ENCODE measurements at regions not wholly inside any gene's neighbourhood (a gene's known extent, or its start where the extent isn't known, plus 50 kb on each side); places are given as distances from the start of the nearest gene placed in this dataset.
"Not testable (repeated sequence)": the region's sequence is repeated elsewhere in the genome, so short reads cannot be mapped to it uniquely, and the experiment has no call there.

DNA sequence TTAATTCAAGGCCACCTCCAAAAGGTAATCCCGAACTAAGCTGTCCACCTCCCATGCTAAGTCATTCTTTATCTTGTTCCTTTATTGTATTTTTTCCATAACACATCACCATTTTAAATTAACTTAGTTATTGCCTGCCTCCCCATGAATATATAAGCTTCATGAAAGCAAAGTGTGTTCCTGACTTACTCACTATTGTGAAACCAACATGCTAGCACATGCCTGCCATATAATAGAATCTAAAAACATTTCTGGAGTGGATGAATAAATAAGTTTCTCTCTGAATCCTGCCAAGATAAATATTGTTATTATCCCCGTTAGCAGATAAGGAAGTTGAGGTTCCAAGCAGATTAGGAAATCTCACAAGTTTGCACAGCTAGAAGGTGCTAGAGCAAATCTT is 98.7 kb upstream of the RRN3 start:
- DNase-seq, result not testable (repeated sequence)

DNA sequence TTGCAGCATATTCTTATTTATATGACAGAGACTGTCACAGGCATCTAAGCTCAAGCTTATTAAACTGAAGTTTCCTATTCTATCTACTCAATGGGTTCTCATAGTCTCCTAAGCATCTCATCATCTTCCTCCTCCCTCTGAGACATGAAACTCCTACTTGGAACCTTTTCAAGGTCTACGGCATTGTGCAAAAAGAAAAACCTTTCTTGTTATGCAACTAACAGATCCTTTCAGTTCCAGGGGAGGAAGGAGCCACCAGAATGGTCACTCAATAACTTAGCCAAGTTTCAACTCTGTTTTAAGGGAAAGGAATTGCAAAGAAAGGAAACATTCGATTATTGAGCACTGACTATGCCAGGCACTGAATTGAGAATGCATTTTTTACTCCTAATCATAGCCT is 98.1 kb upstream of the RRN3 start:
- not testable (repeated sequence) for DNase-seq

DNA sequence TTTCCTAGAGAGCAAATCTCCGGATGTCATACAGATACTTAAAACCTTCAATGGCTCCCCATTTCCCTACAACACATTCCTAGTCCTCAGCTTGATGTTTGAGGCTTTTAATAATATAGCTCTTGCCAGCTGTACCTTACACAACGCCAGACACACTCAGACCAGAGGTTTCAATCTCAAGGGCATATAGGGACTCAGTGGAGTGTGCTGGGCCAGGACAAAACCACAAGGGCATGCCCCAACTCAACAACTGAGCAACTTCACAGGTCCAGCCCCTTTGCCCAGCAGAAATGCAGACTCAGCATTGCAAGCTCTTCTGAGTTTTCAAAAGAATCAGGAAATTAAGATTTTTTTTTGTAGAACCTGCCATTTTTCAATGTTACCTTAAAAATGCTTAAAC is 95.4 kb upstream of the RRN3 start:
- not testable (repeated sequence) for DNase-seq

Data from right forelimb (tissue), 1 donor.